PC-3 (cell line): ENCODE measurements at regions not wholly inside any gene's neighbourhood (a gene's known extent, or its start where the extent isn't known, plus 50 kb on each side); places are given as distances from the start of the nearest gene placed in this dataset.

ENCODE experiments used
- ATAC-seq: fragments of 200-7000 bp; cut with Tn5 transposase; 2 replicates; pipeline ENCODE4 v1.9.1; 2020; ENCODE audit warnings: mild to moderate bottlenecking, moderate library complexity
- BruUV-seq: library from RNA; stranded (reverse); fragments of 400-500 nt; replicated peaks from 2 replicates; lab custom pipeline; 2021; lab: Mats Ljungman, UMichigan
- CTCF ChIA-PET: fragments of 300-600 bp; sonication (Branson Sonifier 250); formaldehyde crosslinking; loops from one replicate; lab custom pipeline; 2022; ENCODE audit warnings: antibody characterized with exemption; lab: Charles Lee
- POLR2A ChIA-PET: fragments of 300-600 bp; sonication (Branson Sonifier 250); formaldehyde crosslinking; loops from one replicate; lab custom pipeline; 2022; ENCODE audit warnings: antibody characterized with exemption; ENCODE audit not compliant: unreplicated experiment; lab: Charles Lee
- DNase-seq: peaks from one replicate; pipeline ENCODE4 v3.0.0-alpha.2; 2015
- H2AFZ ChIP-seq: fragments of 300-600 bp; sonication (generic); 2 replicates; pipeline ENCODE4 v1.6.0; 2016; ENCODE audit warnings: antibody characterized with exemption, low read length
- H3F3A ChIP-seq: fragments of 300-600 bp; sonication (generic); one replicate; pipeline ENCODE4 v1.6.0; 2017; ENCODE audit warnings: antibody characterized with exemption, low read length, control low read depth, mild to moderate bottlenecking; ENCODE audit not compliant: unreplicated experiment
- H3K27ac ChIP-seq: fragments of 300-600 bp; sonication (generic); 2 replicates; pipeline ENCODE4 v1.5.1; 2016; ENCODE audit warnings: mild to moderate bottlenecking, low read length
- H3K27me3 ChIP-seq: fragments of 300-600 bp; sonication (generic); 2 replicates; pipeline ENCODE4 v1.6.1; 2016; ENCODE audit warnings: low read length, mixed read lengths
- H3K36me3 ChIP-seq: fragments of 300-600 bp; sonication (generic); 2 replicates; pipeline ENCODE4 v1.6.1; 2016; ENCODE audit warnings: low read depth, mixed run types, low read length, mixed read lengths
- H3K4me1 ChIP-seq: fragments of 300-600 bp; sonication (generic); 2 replicates; pipeline ENCODE4 v1.5.1; 2016; ENCODE audit warnings: low read length; ENCODE audit not compliant: insufficient read depth
- H3K4me2 ChIP-seq: fragments of 300-600 bp; sonication (generic); 2 replicates; pipeline ENCODE4 v1.6.0; 2016; ENCODE audit warnings: low read length
- H3K4me3 ChIP-seq: fragments of 300-600 bp; sonication (generic); 2 replicates; pipeline ENCODE4 v1.5.1; 2016; ENCODE audit warnings: mild to moderate bottlenecking, low read length, mixed read lengths
- H3K79me2 ChIP-seq: fragments of 300-600 bp; sonication (generic); 2 replicates; pipeline ENCODE4 v1.6.1; 2017; ENCODE audit warnings: low read length, mixed read lengths
- H3K9ac ChIP-seq: fragments of 300-600 bp; sonication (generic); 2 replicates; pipeline ENCODE4 v1.6.0; 2016; ENCODE audit warnings: mild to moderate bottlenecking, low read length
- H3K9me2 ChIP-seq: fragments of 300-600 bp; sonication (generic); replicated peaks from 2 replicates; pipeline ENCODE4 v1.6.1; 2016; ENCODE audit warnings: mixed run types, low read length, mixed read lengths
- H3K9me3 ChIP-seq: fragments of 300-600 bp; sonication (generic); 2 replicates; pipeline ENCODE4 v1.6.1; 2016; ENCODE audit warnings: low read length, mixed read lengths
- H4K20me1 ChIP-seq: fragments of 300-600 bp; sonication (generic); 2 replicates; pipeline ENCODE4 v1.6.1; 2016; ENCODE audit warnings: low read length, mixed read lengths
- CTCF ChIP-seq: fragments of 300-600 bp; sonication (generic); conservative IDR thresholded peaks from 2 replicates; pipeline ENCODE4 v1.5.1; 2017; ENCODE audit warnings: antibody characterized with exemption, low read depth, mild to moderate bottlenecking, low read length
- EZH2 ChIP-seq: fragments of 300-600 bp; sonication (generic); IDR thresholded peaks from one replicate; pipeline ENCODE4 v1.6.1; 2017; ENCODE audit warnings: antibody characterized with exemption, mild to moderate bottlenecking, low read length; ENCODE audit not compliant: unreplicated experiment
- EZH2phosphoT487 ChIP-seq: fragments of 300-600 bp; sonication (generic); IDR thresholded peaks from 2 replicates; pipeline ENCODE4 v1.6.1; 2018; ENCODE audit warnings: mild to moderate bottlenecking, antibody characterized with exemption, low read length, borderline replicate concordance
- intact Hi-C: fragments of 100-400 bp; cut with micrococcal nuclease; formaldehyde crosslinking; loops from 2 replicates; pipeline ENCODE4 v1.9.0; 2023

GRCh38 chr6:142666599-142667185 lies 278.3 kb downstream of the HIVEP2 start:
- H3K9ac ChIP-seq = no peak overlapping the region
- no peaks in the 10 kb centered on the region for H3K9me2 ChIP-seq
- POLR2A ChIA-PET = no interaction called here
- CTCF ChIA-PET = no interaction called here
- H2AFZ ChIP-seq = no peak overlapping the region
- H3K4me3 ChIP-seq = no peak overlapping the region
- H3K27me3 ChIP-seq = no peaks in the 10 kb centered on the region
- no peak for ATAC-seq
- TF ChIP-seq CTCF (no peak), EZH2 (no peak)
- H3K36me3 ChIP-seq = no peaks in the 10 kb centered on the region
- intact Hi-C loops = no loop called here
- no peaks in the 10 kb centered on the region for H3K4me1 ChIP-seq
- H3K4me2 ChIP-seq = no peak overlapping the region
- no peaks in the 10 kb centered on the region for H3K79me2 ChIP-seq
- no TSS peak for BruUV-seq
- no peak for DNase-seq
- no peaks in the 10 kb centered on the region for H3F3A ChIP-seq
- no peak overlapping the region for H3K27ac ChIP-seq
- no peaks in the 10 kb centered on the region for H4K20me1 ChIP-seq
- no peaks in the 10 kb centered on the region for H3K9me3 ChIP-seq

- no peak for ATAC-seq
- intact Hi-C loops = no loop called here
- TF ChIP-seq EZH2 = no peak
- no peak for TF ChIP-seq EZH2phosphoT487
- no peak for TF ChIP-seq CTCF
- no peaks in the 10 kb centered on the region for H4K20me1 ChIP-seq
- H3K9me3 ChIP-seq = no peaks in the 10 kb centered on the region
- CTCF ChIA-PET = no interaction called here
- H3K4me3 ChIP-seq = no peak overlapping the region
- DNase-seq = no peak
- POLR2A ChIA-PET = no interaction called here
- no peaks in the 10 kb centered on the region for H3K4me1 ChIP-seq
- H3K9me2 ChIP-seq = no peaks in the 10 kb centered on the region
- H3K9ac ChIP-seq = no peak overlapping the region
- no peaks in the 10 kb centered on the region for H3K36me3 ChIP-seq
- no TSS peak for BruUV-seq
- no peak overlapping the region for H3K27ac ChIP-seq
- H3K79me2 ChIP-seq = no peaks in the 10 kb centered on the region
- no peak overlapping the region for H3K4me2 ChIP-seq
- H2AFZ ChIP-seq = no peak overlapping the region
- no peaks in the 10 kb centered on the region for H3F3A ChIP-seq
- H3K27me3 ChIP-seq = no peaks in the 10 kb centered on the region
Measured at GRCh38 chr6:142669471-142670351, 275.3 kb downstream of the HIVEP2 start.

- no TSS peak for BruUV-seq
- intact Hi-C loops = no loop called here
Measured at GRCh38 chr6:142671791-142672190, 273.2 kb downstream of the HIVEP2 start.

More at GRCh38 chr6:142671791-142672190, 273.2 kb downstream of the HIVEP2 start:
- Histone ChIP-seq H3K4me2 (no peak overlapping the region), H3K4me3 (no peak overlapping the region), H3K79me2 (no peaks in the 10 kb centered on the region), H3K9me2 (no peaks in the 10 kb centered on the region), H3K27me3 (no peaks in the 10 kb centered on the region; the same call in 1 of the 2 replicates), H3K4me1 (no peaks in the 10 kb centered on the region), H4K20me1 (no peaks in the 10 kb centered on the region), H2AFZ (no peak overlapping the region), H3K27ac (no peak overlapping the region), H3K9ac (no peak overlapping the region), H3F3A (no peaks in the 10 kb centered on the region), H3K36me3 (no peaks in the 10 kb centered on the region), H3K9me3 (no peaks in the 10 kb centered on the region)
- ATAC-seq (no peak), DNase-seq (no peak)
- CTCF ChIA-PET = no interaction called here
- no peak for TF ChIP-seq CTCF
- no peak for TF ChIP-seq EZH2phosphoT487
- TF ChIP-seq EZH2 = no peak
- POLR2A ChIA-PET = no interaction called here
